NCI-H524 (cell line): ENCODE measurements at regions not wholly inside any gene's neighbourhood (a gene's known extent, or its start where the extent isn't known, plus 50 kb on each side); places are given as distances from the start of the nearest gene placed in this dataset.

Experiments
- DNase-seq, 2 experiments: peaks; one replicate each; lab custom pipeline; 2025; lab: John Stamatoyannopoulos, UW

- DNase-seq: no peak
These were observed 187.1 kb upstream of the SPEF2 start for GRCh38 chr5:35430381-35431162.

- no peak for DNase-seq
These were observed 189.9 kb upstream of the PRLR start for GRCh38 chr5:35420200-35420599.

- DNase-seq: no peak
These were observed 186.8 kb upstream of the PRLR start for GRCh38 chr5:35417040-35417439.

GRCh38 chr5:35416217-35416988 is 186.1 kb upstream of the PRLR start:
- peak in 1 of 2 experiments; percentile 18 for DNase-seq

GRCh38 chr5:35415309-35415708 is 185.0 kb upstream of the PRLR start:
- peak; percentile 7 to 73 for DNase-seq

- no peak for DNase-seq
These were observed 179.1 kb upstream of the PRLR start for GRCh38 chr5:35409361-35409760.

- DNase-seq: no peak
These were observed 177.9 kb upstream of the PRLR start for GRCh38 chr5:35408146-35408545.

- no peak for DNase-seq
These were observed 177.4 kb upstream of the PRLR start for GRCh38 chr5:35407697-35408096.

GRCh38 chr5:35405938-35406337 is 175.7 kb upstream of the PRLR start:
- DNase-seq: no peak

- DNase-seq: no peak
These were observed 174.4 kb upstream of the PRLR start for GRCh38 chr5:35404701-35405100.

- DNase-seq: no peak
These were observed 163.6 kb upstream of the PRLR start for GRCh38 chr5:35393901-35394300.

- DNase-seq: no peak
These were observed 154.4 kb upstream of the PRLR start for GRCh38 chr5:35384658-35385057.

- no peak for DNase-seq
These were observed 152.8 kb upstream of the PRLR start for GRCh38 chr5:35383041-35383440.

GRCh38 chr5:35377653-35378052 is 147.4 kb upstream of the PRLR start:
- no peak for DNase-seq

GRCh38 chr5:35374584-35374983 is 144.3 kb upstream of the PRLR start:
- no peak for DNase-seq

GRCh38 chr5:35373249-35373648 is 143.0 kb upstream of the PRLR start:
- DNase-seq: no peak

GRCh38 chr5:35372482-35372881 is 142.2 kb upstream of the PRLR start:
- no peak for DNase-seq

GRCh38 chr5:35371951-35372426 is 141.7 kb upstream of the PRLR start:
- DNase-seq: no peak

- no peak for DNase-seq
These were observed 140.6 kb upstream of the PRLR start for GRCh38 chr5:35370871-35371270.

- DNase-seq: peak; percentile 73 to 93
These were observed 139.9 kb upstream of the PRLR start for GRCh38 chr5:35369965-35370790.

GRCh38 chr5:35367526-35367925 is 137.2 kb upstream of the PRLR start:
- DNase-seq: no peak

- no peak for DNase-seq
These were observed 135.5 kb upstream of the PRLR start for GRCh38 chr5:35365758-35366157.
